HUES64 (cell line): ENCODE measurements at regions not wholly inside any gene's neighbourhood (a gene's known extent, or its start where the extent isn't known, plus 50 kb on each side); places are given as distances from the start of the nearest gene placed in this dataset.
"Not testable (repeated sequence)": the region's sequence is repeated elsewhere in the genome, so short reads cannot be mapped to it uniquely, and the experiment has no call there.

ENCODE experiments used
- H3K27ac ChIP-seq: 2 replicates; pipeline ENCODE4 v1.7.0; 2013; ENCODE audit warnings: low read depth, low read length, inconsistent platforms
- H3K27me3 ChIP-seq: 2 replicates; pipeline ENCODE4 v1.6.1; 2013; ENCODE audit warnings: mild to moderate bottlenecking, low read length; ENCODE audit not compliant: insufficient read depth
- H3K36me3 ChIP-seq: 2 replicates; pipeline ENCODE4 v1.6.1; 2013; ENCODE audit warnings: mild to moderate bottlenecking, low read length; ENCODE audit not compliant: insufficient read depth
- H3K4me1 ChIP-seq: 2 replicates; pipeline ENCODE4 v1.6.1; 2013; ENCODE audit warnings: mild to moderate bottlenecking, low read length, moderate library complexity; ENCODE audit not compliant: insufficient read depth
- H3K4me3 ChIP-seq: 2 replicates; pipeline ENCODE4 v1.5.1; 2013; ENCODE audit warnings: mild to moderate bottlenecking, low read length, moderate library complexity
- H3K9ac ChIP-seq: 2 replicates; pipeline ENCODE4 v1.6.1; 2013; ENCODE audit warnings: mild to moderate bottlenecking, low read depth, low read length
- H3K9me3 ChIP-seq: 2 replicates; pipeline ENCODE4 v1.6.1; 2013; ENCODE audit warnings: low read depth, low read length; ENCODE audit not compliant: insufficient read depth
- WGBS: fragments of 150-250, 120-280 bp; methylation state at CpG from one replicate; pipeline ENCODE4 v1.1.7; 2013; ENCODE audit warnings: missing lambda C conversion rate; 5-methylcytosine and 5-hydroxymethylcytosine counted together

DNA sequence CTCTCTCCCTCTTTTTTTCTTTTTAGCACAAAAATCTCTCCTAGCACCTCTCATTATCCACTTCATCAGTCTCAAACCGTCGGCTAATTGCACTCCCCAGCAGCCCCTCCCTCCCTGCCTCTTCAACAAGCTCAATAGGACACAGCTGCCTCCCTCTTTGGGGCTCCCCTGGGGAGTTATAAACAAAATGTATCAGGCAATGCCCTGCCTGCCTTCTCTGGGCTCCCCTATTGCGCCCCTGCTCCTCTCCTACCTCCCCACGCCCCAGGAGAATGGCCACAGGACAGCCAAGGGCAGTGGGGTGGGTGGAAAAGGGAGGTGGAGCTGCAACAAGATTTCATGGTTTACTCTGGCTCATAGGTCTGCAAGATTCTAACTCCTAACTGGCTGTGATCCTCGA is 147.1 kb upstream of the GRIK3 start:
- Histone ChIP-seq H3K9ac (no peak overlapping the region), H3K27me3 (no peaks in the 10 kb centered on the region), H3K4me1 (no peaks in the 10 kb centered on the region), H3K27ac (no peak overlapping the region), H3K4me3 (no peak overlapping the region), H3K9me3 (no peaks in the 10 kb centered on the region), H3K36me3 (no peaks in the 10 kb centered on the region)
- 77% methylated on average over 5 of the region's 5 CpGs for WGBS

GRCh38 chr1:37184789-37185188 is 150.5 kb upstream of the GRIK3 start:
- Histone ChIP-seq H3K27ac (no peak overlapping the region), H3K27me3 (no peaks in the 10 kb centered on the region), H3K9me3 (no peaks in the 10 kb centered on the region), H3K4me3 (no peak overlapping the region), H3K4me1 (peaks cover 4% of the 10 kb centered on the region; the same call in 1 of the 2 replicates), H3K9ac (no peak overlapping the region), H3K36me3 (no peaks in the 10 kb centered on the region)
- WGBS = no CpG with 5 or more reads among the region's 1 CpG

DNA sequence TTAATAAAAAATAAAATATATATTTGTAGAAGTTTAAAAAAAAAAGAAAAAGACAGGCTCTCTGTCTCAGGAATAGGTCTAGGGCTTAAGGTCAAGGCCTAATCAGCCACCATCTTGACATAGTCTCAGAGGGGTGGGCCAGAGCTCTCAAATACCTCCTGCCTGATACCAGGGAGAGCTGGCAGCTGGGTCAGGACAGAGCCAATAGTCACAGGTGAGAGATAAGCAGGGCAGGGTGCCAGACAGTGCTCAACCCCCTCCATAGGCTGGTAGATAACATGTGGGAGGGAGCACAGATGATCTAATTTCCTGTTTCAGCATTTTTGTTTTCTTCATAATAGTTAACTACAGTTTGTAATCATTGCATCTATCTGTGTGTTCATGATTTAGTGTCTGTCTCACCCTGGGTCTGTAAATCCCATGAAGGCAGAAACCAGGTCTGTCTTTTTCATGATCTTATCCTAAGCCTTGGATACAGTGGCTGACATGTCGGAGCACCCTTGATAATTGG is 152.0 kb upstream of the GRIK3 start:
- Histone ChIP-seq H3K4me1 (peaks cover 4% of the 10 kb centered on the region; the same call in 1 of the 2 replicates), H3K9ac (no peak overlapping the region), H3K4me3 (no peak overlapping the region), H3K27me3 (no peaks in the 10 kb centered on the region), H3K27ac (no peak overlapping the region), H3K9me3 (no peaks in the 10 kb centered on the region), H3K36me3 (no peaks in the 10 kb centered on the region)
- 90% methylated on average over 1 of the region's 1 CpG for WGBS

- Histone ChIP-seq H3K27ac (no peak overlapping the region), H3K9me3 (no peaks in the 10 kb centered on the region)
- 54% methylated on average over 3 of the region's 3 CpGs for WGBS
These were observed 154.8 kb upstream of the GRIK3 start for GRCh38 chr1:37189111-37189510.

DNA sequence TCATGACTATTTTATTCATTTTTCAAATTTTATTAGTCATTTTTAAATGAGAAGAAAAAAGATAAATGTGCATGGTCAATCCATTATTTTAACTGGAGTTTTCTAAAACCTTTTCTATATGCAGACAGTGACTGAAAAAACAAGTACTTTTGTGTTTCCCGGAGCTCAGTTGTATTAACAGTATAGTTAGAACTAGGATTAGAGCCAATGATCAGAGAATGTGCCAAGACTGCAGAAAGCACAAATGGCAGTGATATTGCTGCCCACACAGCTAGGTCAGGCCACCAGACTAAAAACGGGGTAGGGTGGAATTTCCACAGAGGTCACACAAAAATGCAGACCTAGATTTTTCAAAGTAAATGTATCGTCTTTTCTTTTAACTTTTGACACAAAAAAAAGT is 163.1 kb upstream of the GRIK3 start:
- no peaks in the 10 kb centered on the region for H3K9me3 ChIP-seq
- H3K4me1 ChIP-seq = no peaks in the 10 kb centered on the region
- H3K36me3 ChIP-seq = no peaks in the 10 kb centered on the region
- H3K4me3 ChIP-seq = no peak overlapping the region
- 81% methylated on average over 3 of the region's 3 CpGs for WGBS
- H3K9ac ChIP-seq = no peak overlapping the region
- H3K27ac ChIP-seq = no peak overlapping the region
- H3K27me3 ChIP-seq = no peaks in the 10 kb centered on the region

More at GRCh38 chr1:37189111-37189510, 154.8 kb upstream of the GRIK3 start:
- Histone ChIP-seq H3K4me1 (peaks cover 4% of the 10 kb centered on the region; the same call in 1 of the 2 replicates), H3K36me3 (no peaks in the 10 kb centered on the region), H3K9ac (no peak overlapping the region), H3K27me3 (no peaks in the 10 kb centered on the region), H3K4me3 (no peak overlapping the region)

DNA sequence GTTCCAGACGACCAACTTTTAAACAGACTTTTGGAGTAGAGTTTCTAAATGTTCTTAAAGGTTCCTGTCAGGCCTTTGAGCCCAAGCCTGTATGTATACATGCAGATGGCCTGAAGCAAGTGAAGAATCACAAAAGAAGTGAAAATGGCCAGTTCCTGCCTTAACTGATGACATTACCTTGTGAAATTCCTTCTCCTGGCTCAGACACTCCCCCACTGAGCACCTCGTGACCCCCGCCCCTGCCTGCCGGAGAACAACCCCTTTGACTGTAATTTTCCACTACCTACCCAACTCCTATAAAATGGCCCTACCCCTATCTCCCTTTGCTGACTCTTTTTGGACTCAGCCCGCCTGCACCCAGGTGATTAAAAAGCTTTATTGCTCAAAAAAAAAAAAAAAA is 180.0 kb upstream of the GRIK3 start:
- 39% methylated on average over 5 of the region's 5 CpGs for WGBS
- not testable (repeated sequence) for H3K9ac ChIP-seq, H3K36me3 ChIP-seq, H3K9me3 ChIP-seq, H3K4me3 ChIP-seq, H3K27me3 ChIP-seq, H3K4me1 ChIP-seq
- peak overlapping the region; percentile 53; the same call in 1 of the 2 replicates for H3K27ac ChIP-seq

GRCh38 chr1:37233606-37234005 is 199.3 kb upstream of the GRIK3 start:
- 94% methylated on average over 2 of the region's 2 CpGs for WGBS
- no peaks in the 10 kb centered on the region for H3K36me3 ChIP-seq

DNA sequence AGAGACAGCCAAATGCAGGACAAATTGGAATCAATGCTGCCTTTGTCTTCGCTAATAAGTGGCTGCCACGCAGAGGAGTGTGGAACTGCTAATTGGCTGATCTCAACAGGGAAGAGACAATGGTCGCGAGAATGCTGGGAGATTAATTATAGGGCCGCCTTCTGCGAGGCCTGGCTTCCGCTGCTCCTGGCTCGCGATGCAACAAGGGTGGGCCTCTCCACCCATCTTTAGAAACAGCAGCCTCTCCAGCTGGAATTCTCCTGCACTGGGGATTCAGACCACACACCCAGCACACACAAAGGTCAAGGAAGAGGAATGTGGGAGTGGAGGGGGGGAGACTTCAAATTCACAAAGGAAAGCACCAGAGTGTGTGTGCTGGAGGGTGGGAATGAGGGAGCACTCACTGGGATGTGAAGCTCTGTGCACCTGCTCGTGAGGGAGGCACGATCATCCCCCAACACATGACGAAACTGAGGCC is 200.7 kb upstream of the GRIK3 start:
- WGBS = 21% methylated on average over 12 of the region's 12 CpGs
- Histone ChIP-seq H3K4me3 (no peak overlapping the region), H3K27me3 (peaks cover 7% of the 10 kb centered on the region; the same call in 1 of the 2 replicates)

More at GRCh38 chr1:37233606-37234005, 199.3 kb upstream of the GRIK3 start:
- H3K4me1 ChIP-seq = peaks cover 26% of the 10 kb centered on the region
- H3K9me3 ChIP-seq = no peaks in the 10 kb centered on the region
- no peak overlapping the region for H3K27ac ChIP-seq
- no peak overlapping the region for H3K9ac ChIP-seq
- peaks cover 7% of the 10 kb centered on the region; the same call in 1 of the 2 replicates for H3K27me3 ChIP-seq
- H3K4me3 ChIP-seq = no peak overlapping the region

DNA sequence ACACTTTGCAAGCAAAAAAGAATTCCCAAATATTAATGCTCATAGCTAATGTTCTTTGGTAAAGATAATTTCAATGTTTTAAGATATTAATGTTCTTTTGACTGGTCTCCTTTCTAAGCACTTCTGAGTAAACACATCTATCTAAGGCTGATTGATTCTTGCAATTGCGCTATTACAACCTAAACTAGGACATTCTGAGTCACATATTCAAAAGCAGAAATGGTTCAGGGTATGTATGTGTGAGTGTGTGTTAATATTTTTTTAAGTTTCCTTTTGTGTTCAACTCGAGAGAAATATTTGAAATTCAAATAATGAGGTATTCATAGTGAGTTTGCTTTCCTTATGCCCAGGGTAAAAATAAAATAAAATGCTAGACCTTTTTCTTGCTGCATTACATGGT is 203.6 kb upstream of the GRIK3 start:
- H3K36me3 ChIP-seq = no peaks in the 10 kb centered on the region
- H3K27me3 ChIP-seq = peaks cover 10% of the 10 kb centered on the region
- no peak overlapping the region for H3K27ac ChIP-seq
- H3K9me3 ChIP-seq = no peaks in the 10 kb centered on the region
- no peak overlapping the region for H3K9ac ChIP-seq
- no peak overlapping the region for H3K4me3 ChIP-seq
- H3K4me1 ChIP-seq = peaks cover 36% of the 10 kb centered on the region
- WGBS = 79% methylated on average over 2 of the region's 2 CpGs

More for the DNA sequence above, 200.7 kb upstream of the GRIK3 start:
- peaks cover 26% of the 10 kb centered on the region for H3K4me1 ChIP-seq
- H3K27ac ChIP-seq = peak overlapping the region; percentile 54; the same call in 1 of the 2 replicates
- H3K9ac ChIP-seq = no peak overlapping the region
- no peaks in the 10 kb centered on the region for H3K9me3 ChIP-seq
- H3K36me3 ChIP-seq = no peaks in the 10 kb centered on the region

- H3K36me3 ChIP-seq = no peaks in the 10 kb centered on the region
- peaks cover 43% of the 10 kb centered on the region for H3K4me1 ChIP-seq
- H3K9ac ChIP-seq = no peak overlapping the region
- H3K9me3 ChIP-seq = no peaks in the 10 kb centered on the region
- H3K27me3 ChIP-seq = peaks cover 8% of the 10 kb centered on the region
- no peak overlapping the region for H3K4me3 ChIP-seq
- no peak overlapping the region for H3K27ac ChIP-seq
- WGBS = 74% methylated on average over 11 of the region's 11 CpGs
These were observed 204.3 kb upstream of the GRIK3 start for GRCh38 chr1:37238364-37239224.

- H3K4me1 ChIP-seq = peaks cover 41% of the 10 kb centered on the region
- no peak overlapping the region for H3K27ac ChIP-seq
- 84% methylated on average over 4 of the region's 4 CpGs for WGBS
- H3K9ac ChIP-seq = no peak overlapping the region
- H3K27me3 ChIP-seq = peaks cover 8% of the 10 kb centered on the region
- H3K9me3 ChIP-seq = no peaks in the 10 kb centered on the region
- no peaks in the 10 kb centered on the region for H3K36me3 ChIP-seq
- H3K4me3 ChIP-seq = no peak overlapping the region
These were observed 205.0 kb upstream of the GRIK3 start for GRCh38 chr1:37239225-37239740.
